ENCODE measurements at regions not wholly inside any gene's neighbourhood (a gene's known extent, or its start where the extent isn't known, plus 50 kb on each side); places are given as distances from the start of the nearest gene placed in this dataset.
"Not testable (repeated sequence)": the region's sequence is repeated elsewhere in the genome, so short reads cannot be mapped to it uniquely, and the experiment has no call there.

DNA sequence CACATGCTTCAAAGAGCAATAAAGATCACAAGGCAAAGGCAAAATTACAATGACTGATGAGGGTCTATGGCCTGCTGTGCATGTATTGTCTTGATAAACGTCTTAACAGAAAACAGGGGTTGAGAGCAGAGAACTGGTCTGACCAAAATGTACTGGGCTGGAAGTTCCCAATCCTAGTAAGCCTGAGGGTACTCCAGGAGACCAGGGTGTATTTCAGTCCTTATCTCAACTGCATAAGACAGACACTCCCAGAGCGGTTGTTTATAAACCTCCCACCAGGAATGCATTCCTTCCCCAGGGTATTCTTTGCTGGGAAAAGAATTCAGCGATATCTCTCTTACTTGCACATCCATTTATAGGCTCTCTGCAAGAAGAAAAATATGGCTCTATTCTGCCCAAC lies 521.8 kb upstream of the GNPDA2 start:
- DNase-seq (ENCODE audit: low read depth) = not testable (repeated sequence)

DNA sequence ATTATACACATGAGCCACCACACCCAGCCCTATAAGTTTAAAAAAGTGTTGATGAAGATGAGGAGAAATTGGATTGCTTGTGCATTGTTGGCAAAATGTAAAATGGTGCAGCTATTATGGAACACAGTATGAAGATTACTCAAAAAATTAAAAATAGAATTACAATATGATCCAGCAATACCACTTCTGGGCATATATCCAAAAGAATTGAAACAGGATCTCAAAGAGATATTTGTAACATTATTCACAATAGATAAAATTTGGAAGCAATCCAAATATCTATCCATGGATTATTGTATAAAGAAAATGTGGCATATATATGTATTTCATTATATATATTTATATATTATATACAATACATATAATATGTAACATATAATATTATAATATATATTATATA lies 515.6 kb upstream of the GNPDA2 start:
- DNase-seq (ENCODE audit: low read depth) = no peak

DNA sequence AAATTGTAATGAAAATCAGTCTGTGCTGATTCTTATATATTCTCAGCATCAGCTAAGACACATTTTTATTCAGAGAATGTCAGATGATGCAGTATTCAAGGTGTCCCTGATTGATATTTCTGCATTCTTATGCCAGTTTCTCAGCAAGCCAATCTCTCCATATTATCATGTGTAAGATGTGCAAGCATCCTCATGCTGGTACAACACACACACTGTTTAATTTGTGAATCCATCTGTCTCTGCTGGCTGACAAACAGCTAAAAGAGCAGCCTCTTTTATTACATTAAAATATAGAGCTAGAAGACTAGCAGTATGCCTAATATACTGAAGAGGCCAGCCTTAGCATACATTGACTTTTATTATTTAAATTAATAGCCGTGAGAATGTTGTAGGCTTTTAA lies 502.9 kb upstream of the GNPDA2 start:
- no peak for DNase-seq (ENCODE audit: low read depth)

DNA sequence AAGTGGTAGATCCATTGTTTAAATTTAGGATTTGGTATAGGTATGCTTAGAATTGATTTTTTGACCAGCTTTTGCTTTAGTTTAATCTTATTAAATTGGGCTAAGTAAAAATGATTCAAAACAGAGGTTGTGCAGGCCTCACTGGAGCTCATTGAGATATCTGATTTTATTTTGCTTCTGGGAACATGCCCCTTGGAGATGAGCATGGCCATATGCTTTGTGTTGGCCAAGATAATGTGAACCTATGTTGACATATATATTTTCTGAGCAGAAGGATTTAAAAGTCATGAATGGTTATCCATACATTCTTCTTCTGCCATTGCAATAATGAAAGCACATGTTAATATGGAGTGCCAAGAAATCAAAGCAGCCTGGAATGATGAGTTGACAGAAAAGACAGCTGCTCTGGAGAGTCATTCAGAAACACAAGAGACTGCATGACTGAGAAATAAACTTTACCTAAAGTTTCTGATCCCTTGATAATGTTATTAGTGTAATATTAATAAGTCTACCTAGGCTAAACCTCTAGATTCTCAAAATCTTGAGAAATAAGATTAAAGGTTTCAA lies 489.7 kb upstream of the GNPDA2 start:
- DNase-seq (ENCODE audit: low read depth) = no peak

DNA sequence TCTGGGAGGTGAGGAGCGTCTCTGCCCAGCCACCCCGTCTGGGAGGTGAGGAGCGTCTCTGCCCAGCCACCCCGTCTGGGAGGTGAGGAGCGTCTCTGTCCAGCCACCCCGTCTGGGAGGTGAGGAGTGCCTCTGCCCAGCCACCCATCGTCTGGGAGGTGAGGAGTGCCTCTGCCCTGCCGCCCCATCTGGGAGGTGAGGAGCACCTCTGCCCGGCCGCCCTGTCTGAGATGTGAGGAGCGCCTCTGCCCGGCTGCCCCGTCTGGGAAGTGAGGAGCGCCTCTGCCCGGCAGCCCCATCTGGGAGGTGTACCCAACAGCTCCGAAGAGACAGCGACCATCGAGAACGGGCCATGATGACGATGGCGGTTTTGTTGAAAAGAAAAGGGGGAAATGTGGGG lies 482.1 kb upstream of the GNPDA2 start:
- DNase-seq (ENCODE audit: low read depth) = not testable (repeated sequence)

DNA sequence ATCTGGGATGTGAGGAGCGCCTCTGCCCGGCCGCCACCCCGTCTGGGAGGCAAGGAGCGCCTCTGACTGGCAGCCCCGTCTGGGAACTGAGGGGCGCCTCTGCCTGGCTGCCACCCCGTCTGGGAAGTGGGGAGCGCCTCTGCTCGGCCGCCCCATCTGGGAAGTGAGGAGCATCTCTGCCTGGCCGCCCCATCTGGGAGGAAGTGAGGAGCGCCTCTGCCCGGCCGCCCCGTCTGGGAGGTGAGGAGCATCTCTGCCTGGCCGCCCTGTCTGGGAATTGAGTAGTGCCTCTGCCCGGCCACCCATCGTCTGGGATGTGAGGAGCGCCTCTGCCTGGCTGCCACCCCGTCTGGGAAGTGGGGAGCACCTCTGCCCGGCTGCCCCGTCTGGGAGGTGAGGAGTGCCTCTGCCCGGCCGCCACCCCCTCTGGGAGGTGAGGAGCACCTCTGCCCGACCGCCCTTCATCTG lies 481.5 kb upstream of the GNPDA2 start:
- not testable (repeated sequence) for DNase-seq (ENCODE audit: low read depth)

DNA sequence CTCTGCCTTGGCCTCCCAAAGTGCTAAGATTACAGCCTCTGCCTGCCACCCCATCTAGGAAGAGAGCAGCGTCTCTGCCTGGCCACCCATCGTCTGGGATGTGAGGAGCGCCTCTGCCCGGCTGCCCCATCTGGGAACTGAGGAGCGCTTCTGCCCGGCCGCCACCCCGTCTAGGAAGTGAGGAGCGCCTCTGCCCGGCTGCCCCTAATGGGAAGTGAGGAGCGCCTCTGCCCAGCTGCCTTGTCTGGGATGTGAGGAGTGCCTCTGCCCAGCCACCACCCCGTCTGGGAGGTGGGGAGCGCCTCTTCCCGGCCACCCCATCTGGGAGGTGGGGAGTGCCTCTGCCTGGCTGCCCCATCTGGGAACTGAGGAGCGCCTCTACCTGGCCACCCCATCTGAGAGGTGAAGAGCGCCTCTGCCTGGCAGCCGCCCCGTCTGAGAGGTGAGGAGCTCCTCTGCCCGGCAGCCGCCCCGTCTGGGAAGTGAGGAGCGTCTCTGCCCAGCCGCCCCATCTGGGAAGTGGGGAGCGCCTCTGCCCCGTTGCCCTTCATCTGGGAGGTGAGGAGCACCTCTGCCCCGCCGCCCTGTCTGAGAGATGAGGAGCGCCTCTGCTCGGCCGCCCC lies 481.0 kb upstream of the GNPDA2 start:
- not testable (repeated sequence) for DNase-seq (ENCODE audit: low read depth)

DNA sequence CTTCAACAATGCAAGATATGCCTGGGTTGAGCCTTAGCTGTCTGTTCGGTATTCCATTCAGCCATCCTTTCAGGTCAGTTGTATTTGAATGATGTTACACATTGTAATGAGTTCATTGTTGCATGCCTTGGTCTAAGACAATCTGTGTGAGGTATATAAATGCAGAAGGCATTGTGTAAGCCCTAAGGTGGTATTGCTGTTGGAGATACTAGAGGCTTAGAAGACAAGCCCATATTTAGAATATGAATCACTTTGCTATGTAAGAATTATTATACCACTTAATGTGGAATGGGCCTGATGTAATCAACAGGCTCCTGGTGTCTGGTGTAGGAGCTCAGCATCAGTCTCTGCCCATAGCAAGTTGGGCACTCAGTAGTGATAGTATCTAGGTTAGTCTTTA lies 473.4 kb upstream of the GNPDA2 start:
- no peak for DNase-seq (ENCODE audit: low read depth)

DNA sequence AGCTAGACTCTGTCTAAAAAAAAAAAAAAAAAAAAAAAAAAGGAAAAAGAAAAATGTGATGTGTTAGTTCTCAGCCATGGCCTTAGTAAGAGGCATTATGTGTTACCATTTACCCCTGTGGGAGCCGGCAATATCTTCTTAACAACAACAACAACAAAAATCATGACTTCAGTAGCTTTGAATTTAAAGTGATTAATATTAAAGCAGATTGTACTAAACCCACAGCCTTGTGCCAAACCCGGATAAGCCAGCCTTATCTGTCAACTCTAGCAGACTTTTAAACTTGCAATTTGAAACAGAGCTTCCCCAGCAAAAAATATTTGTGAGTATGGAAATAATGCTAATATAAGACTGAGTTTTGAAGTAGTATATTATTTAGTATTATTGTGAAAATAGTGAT lies 462.1 kb upstream of the GNPDA2 start:
- DNase-seq (ENCODE audit: low read depth) = no peak

DNA sequence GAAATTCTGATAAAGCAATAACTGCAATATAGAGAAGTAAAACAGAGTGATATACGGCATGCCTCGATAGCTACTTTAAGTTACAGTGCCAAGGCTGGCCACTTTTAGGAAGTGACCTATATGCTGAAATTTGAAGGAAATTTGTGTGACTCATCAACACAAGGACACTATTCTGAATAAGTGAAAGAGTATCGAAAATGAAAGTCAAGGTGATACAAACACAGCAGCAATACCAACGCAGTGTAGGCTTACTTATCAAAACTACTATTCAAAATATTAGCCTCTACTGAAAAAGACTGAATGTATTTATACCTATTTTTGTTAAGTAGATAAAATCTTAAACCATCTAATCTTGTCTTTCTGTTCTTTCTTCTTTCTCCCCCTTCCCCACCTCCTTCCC lies 459.9 kb upstream of the GNPDA2 start:
- DNase-seq (ENCODE audit: low read depth) = no peak

DNA sequence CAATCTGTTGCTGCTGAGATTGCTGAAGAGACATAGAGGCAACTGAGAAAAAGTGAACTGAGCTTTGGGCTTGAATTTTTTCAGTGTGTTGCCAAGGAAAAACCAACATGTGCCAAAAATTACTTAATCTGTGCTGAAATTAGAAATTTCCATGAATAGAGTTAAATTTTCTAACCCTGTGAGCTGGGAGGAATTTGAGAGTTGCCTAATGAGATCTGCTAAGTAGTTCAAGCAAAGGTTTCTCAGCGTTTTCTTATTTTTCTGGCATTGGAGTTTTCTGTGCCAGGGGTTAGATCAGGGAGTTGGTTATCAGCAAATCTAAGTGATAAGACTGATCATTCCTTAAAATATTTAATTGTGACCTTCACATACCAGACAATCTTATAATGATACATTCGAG lies 457.5 kb upstream of the GNPDA2 start:
- DNase-seq (ENCODE audit: low read depth) = no peak

DNA sequence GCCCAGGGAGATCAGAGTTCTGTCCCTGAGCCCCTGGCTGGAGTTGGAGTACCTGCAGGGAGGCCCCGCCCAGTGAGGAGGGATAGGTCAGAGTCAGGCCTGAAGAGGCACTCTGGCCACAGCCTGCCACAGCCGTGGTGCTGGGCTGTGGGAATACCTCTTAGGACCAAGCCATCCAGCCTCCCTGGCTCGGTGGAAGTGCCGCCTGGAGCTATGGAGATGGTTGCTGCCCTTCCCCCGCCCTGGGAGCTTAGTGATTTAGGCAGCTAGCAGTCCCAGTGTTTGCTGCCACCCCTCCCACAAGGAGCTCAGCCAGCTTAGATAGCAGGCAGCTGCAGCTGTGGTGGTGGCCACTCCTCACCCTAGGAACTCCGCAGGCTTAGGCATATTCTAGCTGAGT lies 446.3 kb upstream of the GNPDA2 start:
- no peak for DNase-seq (ENCODE audit: low read depth)

DNA sequence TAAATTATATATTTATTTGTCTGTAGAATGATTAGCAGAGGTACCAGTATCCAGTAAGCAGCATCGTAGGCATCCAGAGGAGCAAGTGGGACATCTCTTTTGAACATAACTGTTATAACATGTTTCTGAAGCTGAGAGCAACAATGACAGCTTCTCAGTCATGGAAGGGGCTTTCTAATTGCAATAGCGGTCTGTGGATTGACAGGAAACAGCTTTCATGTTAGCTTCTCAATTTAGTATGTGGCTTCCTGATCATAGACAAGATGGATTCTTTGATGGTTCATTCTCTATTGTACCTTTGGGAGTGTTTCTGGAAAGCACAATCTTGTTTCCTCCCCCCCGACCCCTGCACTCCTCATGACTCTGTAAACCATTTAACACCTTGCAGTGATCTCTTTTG lies 434.6 kb upstream of the GNPDA2 start:
- no peak for DNase-seq (ENCODE audit: low read depth)

DNA sequence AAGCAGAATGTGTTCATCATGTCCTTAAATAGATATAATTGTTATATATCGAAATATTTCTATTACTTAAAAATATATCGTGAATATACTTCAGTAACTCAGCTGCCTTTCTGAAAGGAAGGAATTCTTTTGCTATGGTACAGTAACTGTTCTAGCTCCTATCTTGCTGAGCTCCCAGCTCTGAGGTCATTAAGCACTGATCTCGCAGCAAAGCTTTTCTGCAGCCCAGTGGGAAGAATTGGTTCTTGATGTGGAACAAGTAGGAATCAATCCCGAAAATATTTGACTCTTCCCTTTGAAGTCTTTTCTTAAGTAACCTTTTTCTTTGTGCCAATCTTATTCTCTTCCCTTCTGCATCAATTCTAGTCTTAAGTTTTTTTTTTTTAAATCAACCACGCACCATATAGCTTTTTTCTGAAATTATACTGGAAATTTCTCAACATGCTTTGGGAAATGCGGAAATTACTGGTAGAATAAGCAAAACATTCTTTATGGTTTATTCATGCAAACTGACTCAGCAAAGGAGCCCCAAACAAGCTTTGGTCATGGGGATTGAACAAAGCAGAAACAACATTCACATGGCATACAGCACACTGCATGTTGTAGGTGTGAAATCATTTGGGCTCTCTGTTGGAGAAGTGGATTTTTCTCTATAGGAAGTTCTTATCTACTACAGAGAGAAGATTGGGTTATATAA lies 428.9 kb upstream of the GNPDA2 start:
- DNase-seq (ENCODE audit: low read depth) = no peak

DNA sequence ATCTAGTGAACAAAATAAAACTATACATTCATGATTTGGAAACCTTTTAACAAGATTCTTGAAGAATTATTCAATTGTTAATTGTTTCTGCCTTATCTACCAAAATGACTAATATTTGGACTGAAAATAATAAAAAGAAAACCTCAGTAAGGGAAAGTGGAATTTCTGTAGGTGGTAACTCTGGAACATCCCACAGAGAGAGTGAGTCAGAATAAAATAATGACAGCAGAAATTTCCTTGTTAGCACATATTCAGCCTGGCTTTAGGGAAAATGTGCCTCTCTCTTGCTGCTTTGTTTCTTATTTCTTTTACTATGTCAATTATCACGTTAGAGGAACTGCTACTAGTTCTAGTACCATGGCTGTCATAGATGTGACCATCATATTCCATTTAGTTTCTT lies 421.5 kb upstream of the GNPDA2 start:
- DNase-seq (ENCODE audit: low read depth) = no peak

DNA sequence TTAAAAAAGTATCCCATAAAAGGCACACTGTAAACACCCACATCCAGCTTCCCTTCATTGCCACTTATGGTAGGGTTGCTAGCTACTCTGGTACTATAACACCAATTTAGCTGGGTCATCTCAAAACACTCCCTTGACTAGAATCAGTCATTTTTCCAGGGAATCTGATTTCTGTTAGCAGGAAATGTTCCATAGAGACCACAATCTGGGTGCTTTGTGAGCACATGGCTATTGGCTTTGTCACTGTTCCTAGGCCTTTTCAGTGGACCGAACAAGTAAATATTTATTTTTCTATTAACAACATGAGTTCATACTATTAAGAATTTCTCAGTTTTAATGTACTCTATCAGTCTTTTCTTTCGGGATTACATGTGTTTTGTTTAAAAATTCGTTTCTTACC lies 404.7 kb upstream of the GNPDA2 start:
- no peak for DNase-seq (ENCODE audit: low read depth)

DNA sequence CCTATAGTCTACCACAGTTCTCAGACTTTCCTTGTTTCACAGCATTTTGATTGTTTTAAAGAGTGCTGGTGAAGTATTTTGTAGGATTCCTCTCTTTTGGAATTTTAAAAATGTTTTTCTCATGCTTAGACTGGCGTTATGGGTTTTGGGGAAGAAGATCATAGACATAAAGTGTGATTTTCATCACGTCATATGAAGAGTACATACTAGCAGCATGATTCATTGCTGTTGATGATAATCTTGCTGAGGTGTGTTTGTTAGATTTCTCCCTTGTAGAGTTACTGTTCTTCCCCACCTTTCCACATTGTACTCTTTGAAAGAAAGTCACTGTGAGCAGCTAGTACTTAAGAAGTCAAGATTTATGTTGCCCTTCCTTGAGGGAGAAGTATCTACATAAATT lies 396.1 kb upstream of the GNPDA2 start:
- no peak for DNase-seq (ENCODE audit: low read depth)

DNA sequence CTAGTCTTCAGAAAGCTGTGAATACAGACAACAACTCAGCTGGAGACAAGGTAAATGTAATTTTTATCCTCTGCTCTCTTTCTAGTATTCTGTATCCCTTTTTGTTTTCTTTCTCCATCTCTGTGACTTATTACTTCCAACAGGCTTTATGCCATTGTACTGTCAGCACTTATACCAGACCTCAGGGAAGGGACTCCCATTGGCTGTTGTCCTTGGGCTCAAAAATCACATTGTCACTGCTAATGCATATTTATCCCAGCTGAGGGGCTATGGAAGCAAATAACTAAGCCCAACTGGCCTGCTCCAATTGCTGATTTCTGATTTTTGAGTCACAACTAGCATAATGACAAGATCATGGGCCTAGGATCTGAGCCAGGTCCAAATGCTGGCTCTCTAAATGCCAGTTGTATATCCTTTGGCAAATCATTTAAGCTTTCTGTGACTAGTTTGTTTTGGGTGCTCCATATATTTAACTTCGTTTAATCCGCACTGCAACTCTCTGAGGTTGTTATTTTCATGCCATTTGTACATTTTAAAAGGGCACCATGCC lies 395.1 kb upstream of the GNPDA2 start:
- no peak for DNase-seq (ENCODE audit: low read depth)

DNA sequence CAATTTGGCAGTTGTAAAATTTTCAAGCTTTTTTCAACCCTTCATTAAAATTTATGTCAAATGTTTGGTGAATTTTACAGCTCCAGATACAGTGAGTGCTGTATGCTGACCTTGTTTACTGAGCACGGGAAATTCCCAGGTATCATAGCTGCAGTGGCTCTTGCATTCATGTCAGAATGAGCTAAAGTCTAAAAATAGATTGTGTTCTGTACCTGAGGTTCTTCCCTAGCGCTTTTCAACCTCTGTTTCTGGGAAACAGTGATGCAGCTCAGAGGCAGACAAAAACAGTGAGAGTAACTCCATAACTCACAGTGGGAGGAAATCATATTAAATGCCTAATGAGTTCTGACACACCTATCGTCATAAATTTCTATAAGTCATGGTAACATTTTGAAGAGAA lies 393.8 kb upstream of the GNPDA2 start:
- DNase-seq (ENCODE audit: low read depth) = no peak

DNA sequence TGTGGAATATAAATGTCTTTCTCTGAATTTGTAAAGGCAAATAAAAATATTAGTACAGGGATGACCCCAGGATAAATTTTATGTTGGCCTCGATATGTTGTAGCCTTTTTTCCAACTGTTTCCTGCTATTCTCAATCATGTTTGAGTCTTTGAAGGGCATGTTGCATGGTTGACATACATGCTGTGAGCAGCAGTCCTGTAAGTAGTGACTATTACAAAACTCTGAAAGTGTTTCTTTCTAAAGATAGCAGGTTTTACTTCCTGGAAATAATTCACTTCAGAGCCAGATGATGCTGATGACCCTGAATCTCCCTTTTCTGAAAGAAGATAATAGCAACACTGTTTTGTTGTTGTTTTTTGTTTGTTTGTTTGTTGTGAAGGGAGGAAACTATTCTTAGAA lies 393.0 kb upstream of the GNPDA2 start:
- no peak for DNase-seq (ENCODE audit: low read depth)

DNA sequence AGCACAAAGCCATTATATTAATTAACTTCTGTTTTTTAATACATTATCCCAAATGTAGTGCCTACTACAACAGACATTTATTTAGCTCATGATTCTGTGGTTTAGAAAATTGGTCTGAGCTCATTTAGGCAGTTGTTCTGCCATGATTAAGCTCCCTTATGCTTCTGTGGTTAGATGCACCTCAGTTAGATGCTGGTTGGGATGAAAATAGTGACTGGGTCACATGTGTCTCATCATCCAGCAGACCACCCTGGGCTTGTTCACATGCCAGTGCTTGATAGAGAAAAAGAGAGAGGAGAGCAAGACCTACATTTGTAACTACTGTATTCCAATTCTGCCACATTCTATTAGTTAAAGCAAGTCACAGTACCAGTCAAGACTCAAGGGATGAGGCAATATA lies 376.4 kb upstream of the GNPDA2 start:
- DNase-seq (ENCODE audit: low read depth) = no peak

DNA sequence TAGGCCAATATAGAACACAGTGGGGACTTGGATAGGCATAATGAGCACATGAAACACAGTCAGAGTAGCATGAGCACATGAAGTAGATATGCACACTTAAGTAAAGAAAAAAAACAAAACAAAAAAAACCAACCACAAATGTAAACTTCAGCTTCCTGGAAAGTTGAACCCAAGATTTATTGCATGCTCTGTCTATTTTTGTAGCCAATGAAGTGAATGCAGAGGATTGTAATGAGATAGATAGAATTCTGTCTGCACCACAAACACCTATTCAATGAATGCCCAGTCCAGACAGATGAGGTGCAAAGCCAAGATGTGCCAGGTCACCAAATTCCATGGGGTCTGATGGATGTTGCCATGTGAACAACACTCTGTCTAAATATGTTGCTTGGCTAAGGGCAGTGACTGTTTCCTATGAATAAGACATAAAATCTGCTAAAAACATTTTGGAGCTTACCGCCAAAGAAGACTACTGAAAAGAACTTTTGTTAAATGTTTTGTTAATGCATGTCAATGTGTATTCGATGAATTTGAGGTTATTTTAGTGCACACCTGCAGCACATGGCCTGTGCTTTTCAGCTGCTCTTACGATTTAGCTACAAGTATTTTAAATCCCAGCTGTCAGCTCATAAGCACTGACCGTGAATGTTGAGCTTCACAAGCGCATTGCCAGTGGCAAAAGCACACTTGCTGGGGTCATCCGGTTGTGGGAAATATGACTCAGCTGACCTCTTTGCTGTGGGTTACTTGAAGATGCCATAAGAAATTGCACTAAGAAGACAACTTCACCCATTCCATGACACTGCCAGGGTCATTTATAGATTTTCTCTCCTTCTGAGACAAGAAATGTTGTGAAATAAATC lies 374.8 kb upstream of the GNPDA2 start:
- DNase-seq (ENCODE audit: low read depth) = no peak

DNA sequence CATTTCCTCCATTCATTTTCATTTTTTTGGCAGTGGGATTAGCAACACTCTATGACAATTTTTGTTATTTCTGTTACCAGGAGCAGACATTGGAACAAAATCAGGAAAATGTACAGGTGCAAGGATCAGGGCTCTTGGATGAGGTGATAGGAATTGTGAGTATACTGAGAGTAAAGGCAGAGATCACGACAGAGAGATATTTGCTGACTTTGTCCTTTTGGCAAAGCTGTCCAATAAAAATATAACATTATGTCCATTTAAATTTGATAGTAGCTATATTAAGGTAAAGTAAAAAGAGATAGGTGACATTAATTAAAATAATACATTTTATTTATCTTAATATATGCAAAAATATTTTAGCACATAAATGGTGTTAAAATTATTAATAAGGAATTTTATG lies 373.1 kb upstream of the GNPDA2 start:
- no peak for DNase-seq (ENCODE audit: low read depth)
